Liver (tissue), 3 donors: ENCODE measurements at regions not wholly inside any gene's neighbourhood (a gene's known extent, or its start where the extent isn't known, plus 50 kb on each side); places are given as distances from the start of the nearest gene placed in this dataset.

ENCODE experiments used
- EGR1 ChIP-seq, 2 donors: IDR thresholded peaks; 2 replicates each; pipeline ENCODE4 v1.6.1; 2016 to 2018; ENCODE audit warnings: antibody characterized with exemption in 2 of 2, low read depth in 2 of 2
- GABPA ChIP-seq, 2 donors: IDR thresholded peaks in 1 of 2; conservative IDR thresholded peaks in 1 of 2; 2 replicates each; pipeline ENCODE4 v1.6.1; 2016; ENCODE audit warnings: antibody characterized with exemption in 2 of 2, mild to moderate bottlenecking in 1 of 2, moderate library complexity in 1 of 2
- HNF4G ChIP-seq: IDR thresholded peaks from 2 replicates; pipeline ENCODE4 v1.6.1; 2016; ENCODE audit warnings: antibody characterized with exemption
- JUND ChIP-seq, 2 donors: IDR thresholded peaks; 2 replicates each; pipeline ENCODE4 v1.6.1; 2016; ENCODE audit warnings: antibody characterized with exemption in 2 of 2
- RAD21 ChIP-seq, 2 donors: IDR thresholded peaks; 2 replicates each; pipeline ENCODE4 v1.6.1; 2016; ENCODE audit warnings: antibody characterized with exemption in 2 of 2, mild to moderate bottlenecking in 2 of 2
- REST ChIP-seq: IDR thresholded peaks from 2 replicates; pipeline ENCODE4 v1.6.1; 2016; ENCODE audit warnings: antibody characterized with exemption, mild to moderate bottlenecking
- SP1 ChIP-seq: IDR thresholded peaks from 2 replicates; pipeline ENCODE4 v1.6.1; 2018; ENCODE audit warnings: antibody characterized with exemption, mild to moderate bottlenecking
- TAF1 ChIP-seq: conservative IDR thresholded peaks from 2 replicates; pipeline ENCODE4 v1.6.1; 2016; ENCODE audit warnings: antibody characterized with exemption, mild to moderate bottlenecking
- YY1 ChIP-seq: IDR thresholded peaks from 2 replicates; pipeline ENCODE4 v1.6.1; 2016; ENCODE audit warnings: antibody characterized with exemption, mild to moderate bottlenecking
- TF ChIP-seq, protein P1 (sequence below): IDR thresholded peaks from 2 replicates; pipeline ENCODE4 v1.6.1; 2016; ENCODE audit warnings: antibody characterized with exemption
- TF ChIP-seq, protein P2 (sequence below): fragments of 150-350 bp; IDR thresholded peaks from 2 replicates; pipeline ENCODE4 v1.5.1; 2017; ENCODE audit warnings: improper control_type of control experiment, low read depth, low read length; ENCODE audit not compliant: missing input control
- TF ChIP-seq, protein P3 (sequence below): IDR thresholded peaks from 2 replicates; pipeline ENCODE4 v1.6.1; 2016; ENCODE audit warnings: antibody characterized with exemption
- donor health status: healthy.
- donor health status: healthy.

- TF ChIP-seq, protein P1, sequence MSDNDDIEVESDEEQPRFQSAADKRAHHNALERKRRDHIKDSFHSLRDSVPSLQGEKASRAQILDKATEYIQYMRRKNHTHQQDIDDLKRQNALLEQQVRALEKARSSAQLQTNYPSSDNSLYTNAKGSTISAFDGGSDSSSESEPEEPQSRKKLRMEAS = no peak
- TF ChIP-seq SP1 (no peak), REST (no peak), YY1 (no peak), HNF4G (no peak), JUND (IDR thresholded peaks at IDR 0.05) (no peak), GABPA (IDR thresholded peaks at IDR 0.05 in 1 of 2, conservative IDR thresholded peaks at IDR 0.05 in 1 of 2) (no peak), RAD21 (IDR thresholded peaks at IDR 0.05) (no peak), EGR1 (IDR thresholded peaks at IDR 0.05; ENCODE audit: low read depth in 2 of 2) (no peak), TAF1 (no peak)
- TF ChIP-seq, protein P2, sequence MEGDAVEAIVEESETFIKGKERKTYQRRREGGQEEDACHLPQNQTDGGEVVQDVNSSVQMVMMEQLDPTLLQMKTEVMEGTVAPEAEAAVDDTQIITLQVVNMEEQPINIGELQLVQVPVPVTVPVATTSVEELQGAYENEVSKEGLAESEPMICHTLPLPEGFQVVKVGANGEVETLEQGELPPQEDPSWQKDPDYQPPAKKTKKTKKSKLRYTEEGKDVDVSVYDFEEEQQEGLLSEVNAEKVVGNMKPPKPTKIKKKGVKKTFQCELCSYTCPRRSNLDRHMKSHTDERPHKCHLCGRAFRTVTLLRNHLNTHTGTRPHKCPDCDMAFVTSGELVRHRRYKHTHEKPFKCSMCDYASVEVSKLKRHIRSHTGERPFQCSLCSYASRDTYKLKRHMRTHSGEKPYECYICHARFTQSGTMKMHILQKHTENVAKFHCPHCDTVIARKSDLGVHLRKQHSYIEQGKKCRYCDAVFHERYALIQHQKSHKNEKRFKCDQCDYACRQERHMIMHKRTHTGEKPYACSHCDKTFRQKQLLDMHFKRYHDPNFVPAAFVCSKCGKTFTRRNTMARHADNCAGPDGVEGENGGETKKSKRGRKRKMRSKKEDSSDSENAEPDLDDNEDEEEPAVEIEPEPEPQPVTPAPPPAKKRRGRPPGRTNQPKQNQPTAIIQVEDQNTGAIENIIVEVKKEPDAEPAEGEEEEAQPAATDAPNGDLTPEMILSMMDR = no peak
- TF ChIP-seq, protein P3, sequence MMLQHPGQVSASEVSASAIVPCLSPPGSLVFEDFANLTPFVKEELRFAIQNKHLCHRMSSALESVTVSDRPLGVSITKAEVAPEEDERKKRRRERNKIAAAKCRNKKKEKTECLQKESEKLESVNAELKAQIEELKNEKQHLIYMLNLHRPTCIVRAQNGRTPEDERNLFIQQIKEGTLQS = no peak
These were observed 807.6 kb downstream of the UQCRFS1 start for GRCh38 chr19:28405346-28405742.
